GM21390 (cell line): ENCODE measurements at regions not wholly inside any gene's neighbourhood (a gene's known extent, or its start where the extent isn't known, plus 50 kb on each side); places are given as distances from the start of the nearest gene placed in this dataset.

Experiments used
- ATAC-seq: cut with Tn5 transposase; IDR thresholded peaks from one replicate; pipeline ENCODE4 v1.9.1; 2021; ENCODE audit not compliant: unreplicated experiment

GRCh38 chr6:139549561-139550070, 175.2 kb upstream of the CITED2 start:
- ATAC-seq, result no peak

- no peak for ATAC-seq
These were observed 173.4 kb upstream of the CITED2 start for GRCh38 chr6:139547804-139548203.

- no peak for ATAC-seq
These were observed 172.8 kb upstream of the CITED2 start for GRCh38 chr6:139547122-139547776.

- no peak for ATAC-seq
These were observed 171.6 kb upstream of the CITED2 start for GRCh38 chr6:139546106-139546472.

- ATAC-seq, result no peak
These were observed 171.0 kb upstream of the CITED2 start for GRCh38 chr6:139545206-139546105.

- ATAC-seq, result no peak
These were observed 170.2 kb upstream of the CITED2 start for GRCh38 chr6:139544701-139545057.

GRCh38 chr6:139542351-139542750, 167.9 kb upstream of the CITED2 start:
- no peak for ATAC-seq

- no peak for ATAC-seq
These were observed 166.4 kb upstream of the CITED2 start for GRCh38 chr6:139540894-139541293.

- ATAC-seq, result peak; percentile 61
These were observed 165.8 kb upstream of the CITED2 start for GRCh38 chr6:139540276-139540675.

- ATAC-seq, result no peak
These were observed 165.4 kb upstream of the CITED2 start for GRCh38 chr6:139539852-139540251.

- no peak for ATAC-seq
These were observed 163.9 kb upstream of the CITED2 start for GRCh38 chr6:139538366-139538765.

- no peak for ATAC-seq
These were observed 162.5 kb upstream of the CITED2 start for GRCh38 chr6:139536751-139537617.

GRCh38 chr6:139534472-139535115, 160.1 kb upstream of the CITED2 start:
- ATAC-seq, result peak; percentile 61

GRCh38 chr6:139533573-139534471, 159.4 kb upstream of the CITED2 start:
- peak; percentile 14 for ATAC-seq

- ATAC-seq, result no peak
These were observed 158.7 kb upstream of the CITED2 start for GRCh38 chr6:139533171-139533570.

- no peak for ATAC-seq
These were observed 157.0 kb upstream of the CITED2 start for GRCh38 chr6:139531148-139532115.

GRCh38 chr6:139530561-139530960, 156.1 kb upstream of the CITED2 start:
- no peak for ATAC-seq

GRCh38 chr6:139529420-139529819, 155.0 kb upstream of the CITED2 start:
- ATAC-seq, result no peak

GRCh38 chr6:139528471-139528870, 154.0 kb upstream of the CITED2 start:
- no peak for ATAC-seq
